Memory B cell (primary cell): ENCODE measurements at regions not wholly inside any gene's neighbourhood (a gene's known extent, or its start where the extent isn't known, plus 50 kb on each side); places are given as distances from the start of the nearest gene placed in this dataset.

Experiments used
- ATAC-seq: fragments of 150-1000 bp; cut with Tn5 transposase; 2 replicates; pipeline ENCODE4 v1.10.0; 2021; ENCODE audit warnings: low read depth, mild to moderate bottlenecking, moderate library complexity
- DNase-seq, 2 donors: peaks; one replicate each; pipeline ENCODE4 v3.0.0; 2022; ENCODE audit warnings: low spot score in 2 of 2
- H3K27ac Mint-ChIP-seq: one replicate; pipeline ENCODE4 v1.8.0; 2022; ENCODE audit warnings: mild to moderate bottlenecking, moderate library complexity, mixed read lengths
- H3K27me3 Mint-ChIP-seq: one replicate; pipeline ENCODE4 v1.8.0; 2022; ENCODE audit warnings: mixed read lengths
- H3K36me3 Mint-ChIP-seq: one replicate; pipeline ENCODE4 v1.8.0; 2022; ENCODE audit warnings: mild to moderate bottlenecking, mixed read lengths
- H3K4me1 Mint-ChIP-seq: one replicate; pipeline ENCODE4 v1.8.0; 2022; ENCODE audit warnings: mixed read lengths
- H3K4me3 Mint-ChIP-seq: one replicate; pipeline ENCODE4 v1.8.0; 2022; ENCODE audit warnings: mild to moderate bottlenecking, moderate library complexity, mixed read lengths
- H3K9me3 Mint-ChIP-seq: one replicate; pipeline ENCODE4 v1.8.0; 2022; ENCODE audit warnings: mixed read lengths

- ATAC-seq (no peak), DNase-seq (no peak)
- Mint-ChIP-seq H3K4me3 (no peak overlapping the region), H3K27me3 (peaks cover 13% of the 10 kb centered on the region), H3K36me3 (no peaks in the 10 kb centered on the region), H3K4me1 (peaks cover 4% of the 10 kb centered on the region), H3K27ac (peak overlapping the region; percentile 81), H3K9me3 (no peaks in the 10 kb centered on the region)
Observed at GRCh38 chr22:23522623-23523251, 57.4 kb downstream of the IGLL1 start.

GRCh38 chr22:23521441-23522113, 58.5 kb downstream of the IGLL1 start:
- H3K4me1 Mint-ChIP-seq: no peaks in the 10 kb centered on the region
- H3K36me3 Mint-ChIP-seq: no peaks in the 10 kb centered on the region
- H3K9me3 Mint-ChIP-seq: no peaks in the 10 kb centered on the region
- H3K27ac Mint-ChIP-seq: peak overlapping the region; percentile 81
- DNase-seq (peak; percentile 82 to 86), ATAC-seq (peak; percentile 94)
- H3K27me3 Mint-ChIP-seq: peaks cover 15% of the 10 kb centered on the region
- peak overlapping the region; percentile 58 for H3K4me3 Mint-ChIP-seq

- no peak for ATAC-seq
Observed at GRCh38 chr22:23520863-23521440, 59.1 kb downstream of the IGLL1 start.

GRCh38 chr22:23519442-23520157, 60.5 kb downstream of the IGLL1 start:
- DNase-seq (no peak), ATAC-seq (no peak)
- Mint-ChIP-seq H3K27ac (no peak overlapping the region), H3K4me3 (no peak overlapping the region), H3K27me3 (peaks cover 13% of the 10 kb centered on the region), H3K36me3 (no peaks in the 10 kb centered on the region), H3K9me3 (no peaks in the 10 kb centered on the region), H3K4me1 (no peaks in the 10 kb centered on the region)

More at GRCh38 chr22:23520863-23521440, 59.1 kb downstream of the IGLL1 start:
- Mint-ChIP-seq H3K4me3 (peak overlapping the region; percentile 57), H3K9me3 (no peaks in the 10 kb centered on the region), H3K27ac (peak overlapping the region; percentile 73), H3K36me3 (no peaks in the 10 kb centered on the region), H3K27me3 (peaks cover 15% of the 10 kb centered on the region), H3K4me1 (no peaks in the 10 kb centered on the region)
- no peak for DNase-seq

- Mint-ChIP-seq H3K27ac (no peak overlapping the region), H3K4me1 (no peaks in the 10 kb centered on the region), H3K36me3 (no peaks in the 10 kb centered on the region), H3K27me3 (peaks cover 13% of the 10 kb centered on the region), H3K4me3 (no peak overlapping the region), H3K9me3 (no peaks in the 10 kb centered on the region)
- DNase-seq (no peak), ATAC-seq (no peak)
Observed at GRCh38 chr22:23518376-23519187, 61.5 kb downstream of the IGLL1 start.

GRCh38 chr22:23517804-23518375, 62.2 kb downstream of the IGLL1 start:
- H3K27ac Mint-ChIP-seq: no peak overlapping the region
- ATAC-seq: no peak
- no peak for DNase-seq
- H3K27me3 Mint-ChIP-seq: peaks cover 18% of the 10 kb centered on the region
- no peaks in the 10 kb centered on the region for H3K9me3 Mint-ChIP-seq
- H3K36me3 Mint-ChIP-seq: no peaks in the 10 kb centered on the region
- H3K4me3 Mint-ChIP-seq: no peak overlapping the region
- no peaks in the 10 kb centered on the region for H3K4me1 Mint-ChIP-seq

DNA sequence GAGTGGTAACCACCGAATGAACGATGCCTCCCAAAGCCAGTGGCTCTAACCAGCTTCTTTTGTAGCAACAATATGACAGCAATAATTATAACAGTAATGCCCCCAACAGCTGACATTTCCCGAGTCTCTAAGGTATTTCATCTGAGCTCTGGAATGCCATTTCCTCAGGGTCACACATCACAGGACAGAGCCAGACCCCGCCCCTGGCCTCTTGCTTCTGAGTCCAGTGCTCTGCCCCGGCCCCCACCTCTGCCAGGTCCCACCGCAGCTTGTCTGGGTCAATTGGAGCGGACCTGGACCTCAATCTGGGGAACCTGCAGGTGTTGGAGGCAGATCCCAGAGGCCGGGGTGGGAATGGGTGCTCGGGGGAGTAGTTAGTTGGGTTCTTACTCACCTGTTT, 63.8 kb downstream of the IGLL1 start:
- DNase-seq (no peak), ATAC-seq (no peak)
- Mint-ChIP-seq H3K27ac (no peak overlapping the region), H3K27me3 (peaks cover 20% of the 10 kb centered on the region), H3K36me3 (no peaks in the 10 kb centered on the region), H3K9me3 (no peaks in the 10 kb centered on the region), H3K4me3 (no peak overlapping the region), H3K4me1 (no peaks in the 10 kb centered on the region)

- Mint-ChIP-seq H3K27me3 (peaks cover 22% of the 10 kb centered on the region), H3K4me3 (no peak overlapping the region)
- DNase-seq: no peak
Observed at GRCh38 chr22:23514322-23515038, 65.6 kb downstream of the IGLL1 start.

GRCh38 chr22:23513705-23514104, 66.4 kb downstream of the IGLL1 start:
- no peak for ATAC-seq
- no peak for DNase-seq
- Mint-ChIP-seq H3K27me3 (peaks cover 20% of the 10 kb centered on the region), H3K4me1 (no peaks in the 10 kb centered on the region), H3K9me3 (no peaks in the 10 kb centered on the region), H3K4me3 (no peak overlapping the region), H3K27ac (no peak overlapping the region), H3K36me3 (no peaks in the 10 kb centered on the region)

More at GRCh38 chr22:23514322-23515038, 65.6 kb downstream of the IGLL1 start:
- no peak overlapping the region for H3K27ac Mint-ChIP-seq
- H3K4me1 Mint-ChIP-seq: no peaks in the 10 kb centered on the region
- no peak for ATAC-seq
- H3K36me3 Mint-ChIP-seq: no peaks in the 10 kb centered on the region
- H3K9me3 Mint-ChIP-seq: no peaks in the 10 kb centered on the region

DNA sequence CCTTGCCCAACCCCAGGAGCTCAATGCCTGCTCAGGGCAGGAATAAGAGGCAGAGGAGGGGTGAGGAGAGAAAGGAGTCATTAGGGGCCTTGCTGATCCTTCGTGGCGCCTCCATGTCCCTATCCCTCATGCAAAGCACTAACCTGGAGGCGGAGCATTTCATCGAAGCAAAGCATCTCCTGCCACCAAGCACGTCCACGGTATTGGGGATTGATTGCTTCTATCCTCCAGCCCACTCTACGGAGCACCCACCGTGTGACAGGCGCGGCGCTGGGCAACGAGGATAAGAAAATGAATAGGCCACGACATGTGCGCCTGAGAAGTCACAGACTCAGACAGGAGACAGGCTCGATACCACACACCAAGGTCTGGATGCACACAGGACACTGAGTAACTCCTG, 67.0 kb downstream of the IGLL1 start:
- no peak overlapping the region for H3K27ac Mint-ChIP-seq
- H3K9me3 Mint-ChIP-seq: no peaks in the 10 kb centered on the region
- peaks cover 16% of the 10 kb centered on the region for H3K27me3 Mint-ChIP-seq
- no peak for ATAC-seq
- no peak overlapping the region for H3K4me3 Mint-ChIP-seq
- no peaks in the 10 kb centered on the region for H3K4me1 Mint-ChIP-seq
- H3K36me3 Mint-ChIP-seq: no peaks in the 10 kb centered on the region
- no peak for DNase-seq

GRCh38 chr22:23512721-23513120, 67.4 kb downstream of the IGLL1 start:
- no peaks in the 10 kb centered on the region for H3K4me1 Mint-ChIP-seq
- no peak overlapping the region for H3K27ac Mint-ChIP-seq
- no peaks in the 10 kb centered on the region for H3K36me3 Mint-ChIP-seq
- H3K9me3 Mint-ChIP-seq: no peaks in the 10 kb centered on the region
- ATAC-seq (no peak), DNase-seq (no peak)
- H3K27me3 Mint-ChIP-seq: peaks cover 13% of the 10 kb centered on the region
- H3K4me3 Mint-ChIP-seq: no peak overlapping the region

- Mint-ChIP-seq H3K36me3 (no peaks in the 10 kb centered on the region), H3K4me1 (no peaks in the 10 kb centered on the region), H3K27ac (no peak overlapping the region), H3K4me3 (no peak overlapping the region), H3K9me3 (no peaks in the 10 kb centered on the region), H3K27me3 (peaks cover 11% of the 10 kb centered on the region)
- no peak for ATAC-seq
- DNase-seq: no peak
Observed at GRCh38 chr22:23512348-23512705, 67.8 kb downstream of the IGLL1 start.
